Astrocyte of the spinal cord (primary cell): ENCODE measurements at regions not wholly inside any gene's neighbourhood (a gene's known extent, or its start where the extent isn't known, plus 50 kb on each side); places are given as distances from the start of the nearest gene placed in this dataset.

Experiments used
- DNase-seq: peaks from one replicate; pipeline ENCODE4 v3.0.0; 2011; ENCODE audit warnings: low read depth, low spot score
- H3K4me3 ChIP-seq: 2 replicates; pipeline ENCODE4 v1.5.1; 2011; ENCODE audit warnings: low read depth, mild to moderate bottlenecking, low read length, moderate library complexity
- in situ Hi-C: cut with HindIII; loops from 2 replicates; pipeline ENCODE4 v1.10.0; 2017; ENCODE audit warnings: low sequenced_read_pairs
- TF ChIP-seq, protein P1 (sequence below): IDR thresholded peaks from 2 replicates; pipeline ENCODE4 v1.5.1; 2012; ENCODE audit warnings: low read depth, mild to moderate bottlenecking, low read length, inconsistent platforms

DNA sequence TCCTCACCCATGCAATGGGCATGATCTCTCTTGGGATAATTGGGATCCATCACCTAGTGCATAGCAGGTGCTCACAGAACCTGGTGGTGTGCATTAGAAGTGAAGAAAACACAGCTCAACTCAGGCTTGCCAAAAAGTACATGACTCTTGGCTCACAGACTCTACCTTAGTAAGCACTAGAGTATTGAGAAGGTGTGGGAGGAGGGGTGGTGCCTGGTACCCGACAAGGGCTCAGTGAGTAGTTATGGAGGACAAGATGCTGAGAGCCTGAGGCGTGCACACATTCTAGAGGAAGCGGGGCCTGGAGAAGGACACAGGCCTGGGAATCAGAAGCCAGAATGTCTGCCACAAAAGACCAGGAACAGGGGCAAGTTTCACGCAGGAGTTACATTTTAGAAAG is 100.3 kb upstream of the GRIK3 start:
- DNase-seq = no peak
- in situ Hi-C loops = no loop called here
- TF ChIP-seq, protein P1, sequence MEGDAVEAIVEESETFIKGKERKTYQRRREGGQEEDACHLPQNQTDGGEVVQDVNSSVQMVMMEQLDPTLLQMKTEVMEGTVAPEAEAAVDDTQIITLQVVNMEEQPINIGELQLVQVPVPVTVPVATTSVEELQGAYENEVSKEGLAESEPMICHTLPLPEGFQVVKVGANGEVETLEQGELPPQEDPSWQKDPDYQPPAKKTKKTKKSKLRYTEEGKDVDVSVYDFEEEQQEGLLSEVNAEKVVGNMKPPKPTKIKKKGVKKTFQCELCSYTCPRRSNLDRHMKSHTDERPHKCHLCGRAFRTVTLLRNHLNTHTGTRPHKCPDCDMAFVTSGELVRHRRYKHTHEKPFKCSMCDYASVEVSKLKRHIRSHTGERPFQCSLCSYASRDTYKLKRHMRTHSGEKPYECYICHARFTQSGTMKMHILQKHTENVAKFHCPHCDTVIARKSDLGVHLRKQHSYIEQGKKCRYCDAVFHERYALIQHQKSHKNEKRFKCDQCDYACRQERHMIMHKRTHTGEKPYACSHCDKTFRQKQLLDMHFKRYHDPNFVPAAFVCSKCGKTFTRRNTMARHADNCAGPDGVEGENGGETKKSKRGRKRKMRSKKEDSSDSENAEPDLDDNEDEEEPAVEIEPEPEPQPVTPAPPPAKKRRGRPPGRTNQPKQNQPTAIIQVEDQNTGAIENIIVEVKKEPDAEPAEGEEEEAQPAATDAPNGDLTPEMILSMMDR = no peak
- H3K4me3 ChIP-seq = no peak overlapping the region

DNA sequence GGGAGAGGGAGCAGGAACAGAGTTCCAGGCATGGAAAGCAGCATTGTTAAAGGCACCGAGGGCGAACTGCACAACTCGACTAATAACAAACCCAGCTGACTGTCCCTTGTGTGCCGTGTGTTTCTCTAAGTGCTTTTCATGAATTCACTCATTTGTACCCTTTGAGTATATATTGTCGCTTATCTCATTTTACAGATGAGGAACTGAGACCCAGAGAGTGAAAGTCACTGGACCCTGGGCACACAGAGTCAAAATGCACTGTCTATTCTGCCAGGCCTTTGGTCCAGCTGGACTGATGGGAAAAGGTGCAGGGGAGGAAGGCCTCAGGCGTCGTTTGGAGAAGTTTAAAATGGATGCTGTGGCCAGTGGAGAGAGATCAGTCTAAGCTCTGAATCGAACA is 100.7 kb upstream of the GRIK3 start:
- no peak overlapping the region for H3K4me3 ChIP-seq
- TF ChIP-seq, protein P1 = no peak
- in situ Hi-C loops = no loop called here
- no peak for DNase-seq

DNA sequence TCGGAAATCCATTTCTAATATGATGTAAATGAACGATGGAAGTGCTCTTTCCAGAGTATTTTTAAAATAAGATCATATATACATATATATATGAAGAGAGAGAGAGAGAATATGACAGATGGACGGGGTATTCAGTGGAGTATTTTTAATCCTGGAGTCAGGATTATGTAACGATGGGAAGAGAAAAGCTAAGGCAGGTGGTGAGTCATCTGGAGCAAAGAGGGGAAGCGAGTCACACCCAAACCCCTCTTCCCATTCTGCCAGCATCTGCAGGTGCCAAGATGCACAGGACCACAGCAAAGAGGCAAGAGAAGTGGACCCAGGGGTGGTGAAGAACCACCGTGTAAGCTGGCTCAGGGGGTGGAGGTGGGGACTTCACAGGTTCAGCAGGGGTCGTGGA is 102.7 kb upstream of the GRIK3 start:
- no peak for DNase-seq
- in situ Hi-C loops = no loop called here
- TF ChIP-seq, protein P1 = no peak
- H3K4me3 ChIP-seq = no peak overlapping the region

DNA sequence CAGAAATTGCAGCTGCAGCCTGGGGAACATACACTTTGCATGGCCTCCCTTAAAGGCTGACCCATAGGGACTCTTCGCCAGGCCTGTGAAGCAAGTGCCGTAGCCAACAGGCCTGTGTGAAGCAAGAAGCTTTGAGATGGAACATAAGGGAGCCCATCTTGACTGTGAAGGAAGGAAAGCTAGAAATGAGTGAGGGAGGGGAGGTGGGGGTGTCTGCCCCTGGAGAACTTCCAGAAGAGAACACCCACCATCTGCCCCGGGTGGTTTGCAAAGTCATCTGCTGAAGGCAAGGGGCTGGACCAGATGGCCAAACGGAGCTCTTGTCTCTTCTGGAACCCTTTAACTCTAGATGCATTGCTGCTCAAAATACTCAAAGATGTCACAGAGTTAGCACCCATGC is 103.3 kb upstream of the GRIK3 start:
- TF ChIP-seq, protein P1 = no peak
- H3K4me3 ChIP-seq = no peak overlapping the region
- in situ Hi-C loops = no loop called here
- DNase-seq = no peak

DNA sequence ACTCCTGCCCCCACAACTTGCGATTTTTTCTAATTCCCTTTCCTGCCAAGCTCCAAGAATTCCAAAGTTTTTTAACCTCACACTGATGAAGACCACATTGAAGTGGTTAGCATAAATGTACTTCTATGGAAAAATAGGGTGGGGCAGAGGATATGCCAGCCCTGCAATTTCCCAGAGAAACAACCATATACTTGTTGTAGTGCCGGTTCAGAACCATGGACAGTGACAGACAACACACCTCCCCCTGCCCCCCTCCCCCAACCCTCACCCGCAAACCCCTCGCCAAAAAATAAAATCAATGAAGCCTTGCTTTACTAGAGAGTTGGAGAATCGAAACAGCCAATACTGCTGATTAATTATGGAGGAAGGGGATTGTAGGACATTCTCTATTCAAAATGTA is 109.5 kb upstream of the GRIK3 start:
- in situ Hi-C loops = no loop called here
- no peak for DNase-seq
- no peak overlapping the region for H3K4me3 ChIP-seq
- TF ChIP-seq, protein P1 = no peak

DNA sequence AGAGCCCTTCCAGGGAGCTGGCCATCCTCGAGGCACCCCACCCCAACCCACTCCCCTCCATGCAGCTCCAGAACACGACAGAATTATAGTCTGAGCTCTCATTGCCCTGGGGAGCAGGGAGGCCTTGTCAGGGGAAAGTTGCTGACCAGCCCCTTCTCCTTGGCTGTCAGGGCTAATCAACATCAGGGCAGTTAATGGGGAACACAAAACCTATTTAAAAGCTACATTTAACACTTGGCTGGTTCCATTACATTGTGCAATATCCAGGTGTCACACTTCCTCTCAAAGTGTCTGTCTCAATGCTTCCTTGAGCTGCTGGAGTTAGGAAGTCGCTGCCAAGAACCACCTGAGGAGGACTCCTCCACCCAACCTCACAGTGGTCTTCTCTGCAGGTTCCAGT is 111.8 kb upstream of the GRIK3 start:
- no peak overlapping the region for H3K4me3 ChIP-seq
- TF ChIP-seq, protein P1 = no peak
- in situ Hi-C loops = no loop called here
- DNase-seq = no peak

DNA sequence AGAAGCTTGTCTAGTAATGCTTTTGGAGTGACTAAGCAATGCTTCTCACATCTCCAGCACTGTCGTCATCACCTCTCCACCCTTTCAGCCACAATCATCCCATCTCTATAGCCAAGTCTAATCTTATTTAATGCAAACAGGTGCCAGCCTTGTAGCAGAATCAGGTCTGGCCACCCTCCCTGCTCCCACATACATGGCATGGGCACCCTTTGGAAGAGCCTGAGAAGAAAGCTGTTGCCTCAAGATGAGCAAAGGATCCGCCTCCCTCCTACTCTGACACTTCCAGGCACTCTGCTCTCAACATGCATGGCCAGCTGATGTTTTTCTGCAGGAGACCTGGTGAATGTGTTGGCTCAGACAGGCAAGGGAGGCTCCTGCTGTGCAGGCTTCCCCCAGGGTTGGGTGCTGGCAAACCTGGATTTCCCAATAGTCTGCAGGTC is 113.1 kb upstream of the GRIK3 start:
- no peak overlapping the region for H3K4me3 ChIP-seq
- TF ChIP-seq, protein P1 = no peak
- DNase-seq = no peak
- in situ Hi-C loops = no loop called here
